ENCODE measurements at regions not wholly inside any gene's neighbourhood (a gene's known extent, or its start where the extent isn't known, plus 50 kb on each side); places are given as distances from the start of the nearest gene placed in this dataset.

DNA sequence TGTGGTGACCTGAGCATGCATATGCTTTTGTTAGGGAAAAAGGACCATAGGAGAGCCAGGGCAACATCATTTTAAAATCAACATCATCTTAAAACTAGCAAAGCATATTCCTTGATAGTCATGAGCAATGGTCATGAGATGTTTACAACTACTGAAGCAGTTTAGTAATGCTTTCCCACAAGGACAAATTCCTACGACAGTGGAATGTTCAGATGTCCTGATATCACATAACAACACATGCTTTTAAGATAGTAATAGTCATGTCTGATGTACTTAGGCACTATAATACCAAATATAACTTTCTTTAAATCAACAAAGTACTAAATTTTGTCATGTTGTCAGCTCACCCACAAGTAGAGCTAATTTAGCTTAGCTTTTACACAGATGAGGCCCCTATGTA is 370.3 kb downstream of the HTR1B start:
- TF ChIP-seq ZNF274 (IDR thresholded peaks at IDR 0.05; ENCODE audit: low read depth, low read length) (no peak), POLR2AphosphoS5 (IDR thresholded peaks at IDR 0.05; ENCODE audit: low read depth, low read length) (no peak), RAD21 (IDR thresholded peaks at IDR 0.05; ENCODE audit: low read depth) (no peak)
- TF ChIP-seq, protein P1, sequence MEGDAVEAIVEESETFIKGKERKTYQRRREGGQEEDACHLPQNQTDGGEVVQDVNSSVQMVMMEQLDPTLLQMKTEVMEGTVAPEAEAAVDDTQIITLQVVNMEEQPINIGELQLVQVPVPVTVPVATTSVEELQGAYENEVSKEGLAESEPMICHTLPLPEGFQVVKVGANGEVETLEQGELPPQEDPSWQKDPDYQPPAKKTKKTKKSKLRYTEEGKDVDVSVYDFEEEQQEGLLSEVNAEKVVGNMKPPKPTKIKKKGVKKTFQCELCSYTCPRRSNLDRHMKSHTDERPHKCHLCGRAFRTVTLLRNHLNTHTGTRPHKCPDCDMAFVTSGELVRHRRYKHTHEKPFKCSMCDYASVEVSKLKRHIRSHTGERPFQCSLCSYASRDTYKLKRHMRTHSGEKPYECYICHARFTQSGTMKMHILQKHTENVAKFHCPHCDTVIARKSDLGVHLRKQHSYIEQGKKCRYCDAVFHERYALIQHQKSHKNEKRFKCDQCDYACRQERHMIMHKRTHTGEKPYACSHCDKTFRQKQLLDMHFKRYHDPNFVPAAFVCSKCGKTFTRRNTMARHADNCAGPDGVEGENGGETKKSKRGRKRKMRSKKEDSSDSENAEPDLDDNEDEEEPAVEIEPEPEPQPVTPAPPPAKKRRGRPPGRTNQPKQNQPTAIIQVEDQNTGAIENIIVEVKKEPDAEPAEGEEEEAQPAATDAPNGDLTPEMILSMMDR (IDR thresholded peaks at IDR 0.05 in 2 of 3, conservative IDR thresholded peaks at IDR 0.05 in 1 of 3; ENCODE audit: borderline replicate concordance in 1 of 3, insufficient read depth in 1 of 3, low read depth in 2 of 3, low read length in 2 of 3) = no peak
